ENCODE measurements at regions not wholly inside any gene's neighbourhood (a gene's known extent, or its start where the extent isn't known, plus 50 kb on each side); places are given as distances from the start of the nearest gene placed in this dataset.

- TF ChIP-seq CTCF (IDR thresholded peaks at IDR 0.05) (no peak), POLR2A (IDR thresholded peaks at IDR 0.05) (no peak)
These were observed 68.9 kb downstream of the IFI44 start for GRCh38 chr1:78718566-78718965.
